ENCODE measurements at regions not wholly inside any gene's neighbourhood (a gene's known extent, or its start where the extent isn't known, plus 50 kb on each side); places are given as distances from the start of the nearest gene placed in this dataset.

DNA sequence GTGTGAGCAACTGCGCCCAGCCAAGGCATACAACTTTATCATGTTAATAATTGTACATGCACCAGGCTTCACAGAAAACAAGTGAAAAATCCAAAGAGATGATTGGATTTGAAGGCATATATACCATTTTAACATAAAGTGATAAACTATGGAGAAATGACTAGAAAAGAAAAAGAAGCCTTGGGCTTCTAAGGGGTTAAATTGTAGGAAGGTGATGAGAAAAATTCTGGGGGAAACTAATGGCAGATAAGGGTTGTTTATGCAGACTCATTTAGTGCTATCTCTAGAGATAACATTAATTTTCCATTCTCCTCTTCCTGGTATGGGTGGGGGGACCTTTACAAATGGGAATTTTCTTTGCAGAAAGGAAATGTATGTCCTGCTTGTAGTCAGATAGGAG is 154.0 kb downstream of the TMEM17 start:
- Histone ChIP-seq H3K4me3 (no peak overlapping the region), H3K79me2 (ENCODE audit: control insufficient read depth, insufficient read depth, low read length) (no peaks in the 10 kb centered on the region), H4K20me1 (replicated peaks; ENCODE audit: control insufficient read depth, insufficient read depth, low read length) (no peaks in the 10 kb centered on the region), H3K4me2 (ENCODE audit: insufficient read depth, low read length) (no peak overlapping the region), H3K9me1 (ENCODE audit: control insufficient read depth, insufficient read depth, low read length) (no peaks in the 10 kb centered on the region), H3K9ac (ENCODE audit: insufficient read depth in 1 of 2, low read depth in 2 of 2, low read length in 2 of 2) (no peak overlapping the region), H3K9me3 (replicated peaks; ENCODE audit: control insufficient read depth, insufficient read depth, low read depth, low read length) (peaks cover 2% of the 10 kb centered on the region; the same call in 1 of the 2 replicates), H3K27ac (ENCODE audit: extremely low read depth, low read depth, low read length) (no peak overlapping the region), H3K4me1 (replicated peaks in 1 of 2; ENCODE audit: control insufficient read depth in 2 of 2, insufficient read depth in 2 of 2, low read length in 2 of 2) (no peaks in the 10 kb centered on the region), H3K36me3 (ENCODE audit: control insufficient read depth, insufficient read depth, low read length) (0 out of 3 replicates have a peak, but pooled peaks cover 2% of the 10 kb centered on the region), H2AFZ (ENCODE audit: low read depth, low read length) (no peak overlapping the region), H3K27me3 (ENCODE audit: control insufficient read depth in 2 of 2, insufficient read depth in 2 of 2, low read length in 2 of 2) (no peaks in the 10 kb centered on the region)
- CTCF ChIA-PET (ENCODE audit: low intra/inter-chr PET ratio) = no interaction called here
- no peak for ATAC-seq
- no TSS peak for BruUV-seq (replicated peaks)
- POLR2A ChIA-PET = no interaction called here
- in situ Hi-C loops (cut with MboI) (no loop called here), intact Hi-C loops (cut with micrococcal nuclease) (no loop called here)
- DNase-seq (ENCODE audit: extremely low read depth in 1 of 4, low spot score in 3 of 4) = no peak
- 92% methylated on average over 1 of the region's 1 CpG for WGBS (ENCODE audit: insufficient coverage, low coverage, missing lambda C conversion rate)
- no peak for FAIRE-seq
- TF ChIP-seq, protein P1, sequence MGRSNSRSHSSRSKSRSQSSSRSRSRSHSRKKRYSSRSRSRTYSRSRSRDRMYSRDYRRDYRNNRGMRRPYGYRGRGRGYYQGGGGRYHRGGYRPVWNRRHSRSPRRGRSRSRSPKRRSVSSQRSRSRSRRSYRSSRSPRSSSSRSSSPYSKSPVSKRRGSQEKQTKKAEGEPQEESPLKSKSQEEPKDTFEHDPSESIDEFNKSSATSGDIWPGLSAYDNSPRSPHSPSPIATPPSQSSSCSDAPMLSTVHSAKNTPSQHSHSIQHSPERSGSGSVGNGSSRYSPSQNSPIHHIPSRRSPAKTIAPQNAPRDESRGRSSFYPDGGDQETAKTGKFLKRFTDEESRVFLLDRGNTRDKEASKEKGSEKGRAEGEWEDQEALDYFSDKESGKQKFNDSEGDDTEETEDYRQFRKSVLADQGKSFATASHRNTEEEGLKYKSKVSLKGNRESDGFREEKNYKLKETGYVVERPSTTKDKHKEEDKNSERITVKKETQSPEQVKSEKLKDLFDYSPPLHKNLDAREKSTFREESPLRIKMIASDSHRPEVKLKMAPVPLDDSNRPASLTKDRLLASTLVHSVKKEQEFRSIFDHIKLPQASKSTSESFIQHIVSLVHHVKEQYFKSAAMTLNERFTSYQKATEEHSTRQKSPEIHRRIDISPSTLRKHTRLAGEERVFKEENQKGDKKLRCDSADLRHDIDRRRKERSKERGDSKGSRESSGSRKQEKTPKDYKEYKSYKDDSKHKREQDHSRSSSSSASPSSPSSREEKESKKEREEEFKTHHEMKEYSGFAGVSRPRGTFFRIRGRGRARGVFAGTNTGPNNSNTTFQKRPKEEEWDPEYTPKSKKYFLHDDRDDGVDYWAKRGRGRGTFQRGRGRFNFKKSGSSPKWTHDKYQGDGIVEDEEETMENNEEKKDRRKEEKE (IDR thresholded peaks at IDR 0.05; ENCODE audit: borderline replicate concordance in 1 of 2, control insufficient read depth in 1 of 2, low read depth in 2 of 2, low read length in 1 of 2) = no peak
- no peak for TF ChIP-seq ATF7 (IDR thresholded peaks at IDR 0.05)
- no peak for TF ChIP-seq BDP1 (IDR thresholded peaks at IDR 0.05; ENCODE audit: insufficient read depth, insufficient read length)
- TF ChIP-seq PTBP1 (IDR thresholded peaks at IDR 0.05; ENCODE audit: low read depth, low read length) = no peak
- no peak for TF ChIP-seq RFX5 (IDR thresholded peaks at IDR 0.05; ENCODE audit: low read depth, low read length)
- no peak for TF ChIP-seq SIX5 (IDR thresholded peaks at IDR 0.05; ENCODE audit: borderline replicate concordance in 1 of 2, insufficient read depth in 1 of 2, low read depth in 1 of 2, low read length in 2 of 2)
- TF ChIP-seq ZSCAN32 (CRISPR knock-in tag; IDR thresholded peaks at IDR 0.05) = no peak
- no peak for TF ChIP-seq MYC (IDR thresholded peaks at IDR 0.05; ENCODE audit: low read depth, low read length)
- TF ChIP-seq MYC (CRISPR knock-in tag; IDR thresholded peaks at IDR 0.05; ENCODE audit: borderline replicate concordance, low read depth) = no peak
- TF ChIP-seq, protein P2, sequence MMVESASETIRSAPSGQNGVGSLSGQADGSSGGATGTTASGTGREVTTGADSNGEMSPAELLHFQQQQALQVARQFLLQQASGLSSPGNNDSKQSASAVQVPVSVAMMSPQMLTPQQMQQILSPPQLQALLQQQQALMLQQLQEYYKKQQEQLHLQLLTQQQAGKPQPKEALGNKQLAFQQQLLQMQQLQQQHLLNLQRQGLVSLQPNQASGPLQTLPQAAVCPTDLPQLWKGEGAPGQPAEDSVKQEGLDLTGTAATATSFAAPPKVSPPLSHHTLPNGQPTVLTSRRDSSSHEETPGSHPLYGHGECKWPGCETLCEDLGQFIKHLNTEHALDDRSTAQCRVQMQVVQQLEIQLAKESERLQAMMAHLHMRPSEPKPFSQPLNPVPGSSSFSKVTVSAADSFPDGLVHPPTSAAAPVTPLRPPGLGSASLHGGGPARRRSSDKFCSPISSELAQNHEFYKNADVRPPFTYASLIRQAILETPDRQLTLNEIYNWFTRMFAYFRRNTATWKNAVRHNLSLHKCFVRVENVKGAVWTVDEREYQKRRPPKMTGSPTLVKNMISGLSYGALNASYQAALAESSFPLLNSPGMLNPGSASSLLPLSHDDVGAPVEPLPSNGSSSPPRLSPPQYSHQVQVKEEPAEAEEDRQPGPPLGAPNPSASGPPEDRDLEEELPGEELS (CRISPR knock-in tag; IDR thresholded peaks at IDR 0.05; ENCODE audit: borderline replicate concordance) = no peak
- TF ChIP-seq EZH2 (IDR thresholded peaks at IDR 0.05; ENCODE audit: borderline replicate concordance, low read depth, low read length) = no peak
- TF ChIP-seq ESRRA (IDR thresholded peaks at IDR 0.05; ENCODE audit: borderline replicate concordance, low read depth) = no peak
- TF ChIP-seq TBP (optimal IDR thresholded peaks at IDR 0.05; ENCODE audit: low read depth, low read length) = no peak
- no peak for TF ChIP-seq ZFP30 (CRISPR knock-in tag; IDR thresholded peaks at IDR 0.05; ENCODE audit: borderline replicate concordance)
- no peak for TF ChIP-seq SREBF1 (IDR thresholded peaks at IDR 0.05; ENCODE audit: borderline replicate concordance, low read depth, low read length)
- TF ChIP-seq, protein P3, sequence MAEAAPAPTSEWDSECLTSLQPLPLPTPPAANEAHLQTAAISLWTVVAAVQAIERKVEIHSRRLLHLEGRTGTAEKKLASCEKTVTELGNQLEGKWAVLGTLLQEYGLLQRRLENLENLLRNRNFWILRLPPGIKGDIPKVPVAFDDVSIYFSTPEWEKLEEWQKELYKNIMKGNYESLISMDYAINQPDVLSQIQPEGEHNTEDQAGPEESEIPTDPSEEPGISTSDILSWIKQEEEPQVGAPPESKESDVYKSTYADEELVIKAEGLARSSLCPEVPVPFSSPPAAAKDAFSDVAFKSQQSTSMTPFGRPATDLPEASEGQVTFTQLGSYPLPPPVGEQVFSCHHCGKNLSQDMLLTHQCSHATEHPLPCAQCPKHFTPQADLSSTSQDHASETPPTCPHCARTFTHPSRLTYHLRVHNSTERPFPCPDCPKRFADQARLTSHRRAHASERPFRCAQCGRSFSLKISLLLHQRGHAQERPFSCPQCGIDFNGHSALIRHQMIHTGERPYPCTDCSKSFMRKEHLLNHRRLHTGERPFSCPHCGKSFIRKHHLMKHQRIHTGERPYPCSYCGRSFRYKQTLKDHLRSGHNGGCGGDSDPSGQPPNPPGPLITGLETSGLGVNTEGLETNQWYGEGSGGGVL (CRISPR knock-in tag; IDR thresholded peaks at IDR 0.05) = no peak
- no peak for TF ChIP-seq MBD2 (IDR thresholded peaks at IDR 0.05; ENCODE audit: borderline replicate concordance, low read depth)
